ENCODE measurements at regions not wholly inside any gene's neighbourhood (a gene's known extent, or its start where the extent isn't known, plus 50 kb on each side); places are given as distances from the start of the nearest gene placed in this dataset.

DNA sequence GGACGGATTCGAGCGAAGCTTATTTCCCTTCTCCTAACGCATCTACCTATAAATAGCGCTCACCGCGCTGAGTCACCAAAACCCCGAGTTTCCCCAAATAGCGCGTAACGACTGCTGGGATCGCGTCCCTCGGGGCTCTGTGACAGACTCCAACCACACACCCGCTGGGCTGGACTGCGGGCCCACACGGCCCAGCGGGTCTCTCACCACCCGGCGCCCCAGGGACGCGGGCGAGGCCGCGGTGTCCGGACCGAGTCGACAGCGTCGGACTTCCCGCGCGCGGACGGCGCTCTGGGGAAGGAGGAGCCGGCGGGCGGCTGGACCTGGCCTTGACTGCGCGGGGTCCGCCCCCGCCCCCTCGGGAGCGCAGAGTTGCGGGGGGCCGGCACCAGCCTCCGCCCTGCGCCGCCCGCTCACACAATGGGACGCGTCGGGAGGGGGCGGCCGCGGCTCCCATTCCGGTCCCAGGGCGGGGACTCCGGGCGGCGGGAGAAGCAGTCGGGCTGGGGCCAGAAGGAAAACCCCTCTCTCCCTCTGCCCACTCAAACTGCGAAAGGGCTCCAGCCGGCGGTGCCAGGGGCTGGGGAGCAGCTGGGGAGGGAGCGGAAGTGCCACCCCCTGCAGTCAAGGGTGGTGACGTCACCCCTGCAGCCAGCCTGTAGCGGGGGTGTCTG is 108.8 kb downstream of the KCNRG start (continued):
- TF ChIP-seq ZNF16 (tag by site-specific recombination; IDR thresholded peaks at IDR 0.05; ENCODE audit: low read depth) (no peak), ZNF629 (tag by site-specific recombination; IDR thresholded peaks at IDR 0.05) (peak; percentile 97), ZXDB (tag by site-specific recombination; IDR thresholded peaks at IDR 0.05) (peak; percentile 95), ZNF621 (tag by site-specific recombination; IDR thresholded peaks at IDR 0.05) (no peak), ZNF350 (tag by site-specific recombination; IDR thresholded peaks at IDR 0.05) (no peak), ZNF391 (tag by site-specific recombination; IDR thresholded peaks at IDR 0.05; ENCODE audit: borderline replicate concordance, low read depth) (peak; percentile 31; the same call in 1 of the 2 replicates), KLF8 (tag by site-specific recombination; IDR thresholded peaks at IDR 0.05) (peak; percentile 90), ZNF341 (tag by site-specific recombination; IDR thresholded peaks at IDR 0.05; ENCODE audit: low read depth) (peak; percentile 96), ZNF214 (tag by site-specific recombination; IDR thresholded peaks at IDR 0.05; ENCODE audit: borderline replicate concordance) (no peak), SP7 (tag by site-specific recombination; IDR thresholded peaks at IDR 0.05) (peak; percentile 72), ZEB2 (tag by site-specific recombination; IDR thresholded peaks at IDR 0.05) (peak; percentile 76), ZNF561 (tag by site-specific recombination; IDR thresholded peaks at IDR 0.05; ENCODE audit: borderline replicate concordance) (peak; percentile 96), KLF9 (tag by site-specific recombination; IDR thresholded peaks at IDR 0.05; ENCODE audit: low read depth) (peak; percentile 69), ZNF48 (tag by site-specific recombination; IDR thresholded peaks at IDR 0.05) (no peak), GFI1B (tag by site-specific recombination; IDR thresholded peaks at IDR 0.05) (no peak), IKZF3 (tag by site-specific recombination; IDR thresholded peaks at IDR 0.05) (peak; percentile 98), ZNF843 (tag by site-specific recombination; IDR thresholded peaks at IDR 0.05) (0 out of 2 replicates have a peak, but pooled peaks have one; percentile 17), HOXC10 (CRISPR knock-in tag; IDR thresholded peaks at IDR 0.05) (no peak), ZBTB7A (tag by site-specific recombination; IDR thresholded peaks at IDR 0.05; ENCODE audit: low read depth) (peak; percentile 94; the same call in 1 of the 2 replicates), ZNF76 (tag by site-specific recombination; IDR thresholded peaks at IDR 0.05; ENCODE audit: borderline replicate concordance, low read depth) (peak; percentile 61), ZNF433 (tag by site-specific recombination; IDR thresholded peaks at IDR 0.05; ENCODE audit: low read depth) (no peak)
- TF ChIP-seq, protein P1, sequence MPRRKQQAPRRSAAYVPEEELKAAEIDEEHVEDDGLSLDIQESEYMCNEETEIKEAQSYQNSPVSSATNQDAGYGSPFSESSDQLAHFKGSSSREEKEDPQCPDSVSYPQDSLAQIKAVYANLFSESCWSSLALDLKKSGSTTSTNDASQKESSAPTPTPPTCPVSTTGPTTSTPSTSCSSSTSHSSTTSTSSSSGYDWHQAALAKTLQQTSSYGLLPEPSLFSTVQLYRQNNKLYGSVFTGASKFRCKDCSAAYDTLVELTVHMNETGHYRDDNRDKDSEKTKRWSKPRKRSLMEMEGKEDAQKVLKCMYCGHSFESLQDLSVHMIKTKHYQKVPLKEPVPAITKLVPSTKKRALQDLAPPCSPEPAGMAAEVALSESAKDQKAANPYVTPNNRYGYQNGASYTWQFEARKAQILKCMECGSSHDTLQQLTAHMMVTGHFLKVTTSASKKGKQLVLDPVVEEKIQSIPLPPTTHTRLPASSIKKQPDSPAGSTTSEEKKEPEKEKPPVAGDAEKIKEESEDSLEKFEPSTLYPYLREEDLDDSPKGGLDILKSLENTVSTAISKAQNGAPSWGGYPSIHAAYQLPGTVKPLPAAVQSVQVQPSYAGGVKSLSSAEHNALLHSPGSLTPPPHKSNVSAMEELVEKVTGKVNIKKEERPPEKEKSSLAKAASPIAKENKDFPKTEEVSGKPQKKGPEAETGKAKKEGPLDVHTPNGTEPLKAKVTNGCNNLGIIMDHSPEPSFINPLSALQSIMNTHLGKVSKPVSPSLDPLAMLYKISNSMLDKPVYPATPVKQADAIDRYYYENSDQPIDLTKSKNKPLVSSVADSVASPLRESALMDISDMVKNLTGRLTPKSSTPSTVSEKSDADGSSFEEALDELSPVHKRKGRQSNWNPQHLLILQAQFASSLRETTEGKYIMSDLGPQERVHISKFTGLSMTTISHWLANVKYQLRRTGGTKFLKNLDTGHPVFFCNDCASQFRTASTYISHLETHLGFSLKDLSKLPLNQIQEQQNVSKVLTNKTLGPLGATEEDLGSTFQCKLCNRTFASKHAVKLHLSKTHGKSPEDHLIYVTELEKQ (tag by site-specific recombination; IDR thresholded peaks at IDR 0.05; ENCODE audit: borderline replicate concordance), result peak; percentile 76; the same call in 1 of the 2 replicates
- TF ChIP-seq, protein P2, sequence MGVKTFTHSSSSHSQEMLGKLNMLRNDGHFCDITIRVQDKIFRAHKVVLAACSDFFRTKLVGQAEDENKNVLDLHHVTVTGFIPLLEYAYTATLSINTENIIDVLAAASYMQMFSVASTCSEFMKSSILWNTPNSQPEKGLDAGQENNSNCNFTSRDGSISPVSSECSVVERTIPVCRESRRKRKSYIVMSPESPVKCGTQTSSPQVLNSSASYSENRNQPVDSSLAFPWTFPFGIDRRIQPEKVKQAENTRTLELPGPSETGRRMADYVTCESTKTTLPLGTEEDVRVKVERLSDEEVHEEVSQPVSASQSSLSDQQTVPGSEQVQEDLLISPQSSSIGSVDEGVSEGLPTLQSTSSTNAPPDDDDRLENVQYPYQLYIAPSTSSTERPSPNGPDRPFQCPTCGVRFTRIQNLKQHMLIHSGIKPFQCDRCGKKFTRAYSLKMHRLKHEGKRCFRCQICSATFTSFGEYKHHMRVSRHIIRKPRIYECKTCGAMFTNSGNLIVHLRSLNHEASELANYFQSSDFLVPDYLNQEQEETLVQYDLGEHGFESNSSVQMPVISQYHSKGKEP (tag by site-specific recombination; IDR thresholded peaks at IDR 0.05), result no peak
- TF ChIP-seq, protein P3, sequence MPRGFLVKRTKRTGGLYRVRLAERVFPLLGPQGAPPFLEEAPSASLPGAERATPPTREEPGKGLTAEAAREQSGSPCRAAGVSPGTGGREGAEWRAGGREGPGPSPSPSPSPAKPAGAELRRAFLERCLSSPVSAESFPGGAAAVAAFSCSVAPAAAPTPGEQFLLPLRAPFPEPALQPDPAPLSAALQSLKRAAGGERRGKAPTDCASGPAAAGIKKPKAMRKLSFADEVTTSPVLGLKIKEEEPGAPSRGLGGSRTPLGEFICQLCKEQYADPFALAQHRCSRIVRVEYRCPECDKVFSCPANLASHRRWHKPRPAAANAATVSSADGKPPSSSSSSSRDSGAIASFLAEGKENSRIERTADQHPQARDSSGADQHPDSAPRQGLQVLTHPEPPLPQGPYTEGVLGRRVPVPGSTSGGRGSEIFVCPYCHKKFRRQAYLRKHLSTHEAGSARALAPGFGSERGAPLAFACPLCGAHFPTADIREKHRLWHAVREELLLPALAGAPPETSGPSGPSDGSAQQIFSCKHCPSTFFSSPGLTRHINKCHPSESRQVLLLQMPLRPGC (tag by site-specific recombination; IDR thresholded peaks at IDR 0.05), result peak; percentile 82; the same call in 1 of the 2 replicates
- TF ChIP-seq, protein P4, sequence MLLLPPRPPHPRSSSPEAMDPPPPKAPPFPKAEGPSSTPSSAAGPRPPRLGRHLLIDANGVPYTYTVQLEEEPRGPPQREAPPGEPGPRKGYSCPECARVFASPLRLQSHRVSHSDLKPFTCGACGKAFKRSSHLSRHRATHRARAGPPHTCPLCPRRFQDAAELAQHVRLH (tag by site-specific recombination; IDR thresholded peaks at IDR 0.05), result no peak
- TF ChIP-seq, protein P5, sequence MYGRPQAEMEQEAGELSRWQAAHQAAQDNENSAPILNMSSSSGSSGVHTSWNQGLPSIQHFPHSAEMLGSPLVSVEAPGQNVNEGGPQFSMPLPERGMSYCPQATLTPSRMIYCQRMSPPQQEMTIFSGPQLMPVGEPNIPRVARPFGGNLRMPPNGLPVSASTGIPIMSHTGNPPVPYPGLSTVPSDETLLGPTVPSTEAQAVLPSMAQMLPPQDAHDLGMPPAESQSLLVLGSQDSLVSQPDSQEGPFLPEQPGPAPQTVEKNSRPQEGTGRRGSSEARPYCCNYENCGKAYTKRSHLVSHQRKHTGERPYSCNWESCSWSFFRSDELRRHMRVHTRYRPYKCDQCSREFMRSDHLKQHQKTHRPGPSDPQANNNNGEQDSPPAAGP (tag by site-specific recombination; IDR thresholded peaks at IDR 0.05), result peak; percentile 82
- TF ChIP-seq, protein P6, sequence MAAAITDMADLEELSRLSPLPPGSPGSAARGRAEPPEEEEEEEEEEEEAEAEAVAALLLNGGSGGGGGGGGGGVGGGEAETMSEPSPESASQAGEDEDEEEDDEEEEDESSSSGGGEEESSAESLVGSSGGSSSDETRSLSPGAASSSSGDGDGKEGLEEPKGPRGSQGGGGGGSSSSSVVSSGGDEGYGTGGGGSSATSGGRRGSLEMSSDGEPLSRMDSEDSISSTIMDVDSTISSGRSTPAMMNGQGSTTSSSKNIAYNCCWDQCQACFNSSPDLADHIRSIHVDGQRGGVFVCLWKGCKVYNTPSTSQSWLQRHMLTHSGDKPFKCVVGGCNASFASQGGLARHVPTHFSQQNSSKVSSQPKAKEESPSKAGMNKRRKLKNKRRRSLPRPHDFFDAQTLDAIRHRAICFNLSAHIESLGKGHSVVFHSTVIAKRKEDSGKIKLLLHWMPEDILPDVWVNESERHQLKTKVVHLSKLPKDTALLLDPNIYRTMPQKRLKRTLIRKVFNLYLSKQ (tag by site-specific recombination; IDR thresholded peaks at IDR 0.05; ENCODE audit: borderline replicate concordance), result no peak
- TF ChIP-seq, protein P7, sequence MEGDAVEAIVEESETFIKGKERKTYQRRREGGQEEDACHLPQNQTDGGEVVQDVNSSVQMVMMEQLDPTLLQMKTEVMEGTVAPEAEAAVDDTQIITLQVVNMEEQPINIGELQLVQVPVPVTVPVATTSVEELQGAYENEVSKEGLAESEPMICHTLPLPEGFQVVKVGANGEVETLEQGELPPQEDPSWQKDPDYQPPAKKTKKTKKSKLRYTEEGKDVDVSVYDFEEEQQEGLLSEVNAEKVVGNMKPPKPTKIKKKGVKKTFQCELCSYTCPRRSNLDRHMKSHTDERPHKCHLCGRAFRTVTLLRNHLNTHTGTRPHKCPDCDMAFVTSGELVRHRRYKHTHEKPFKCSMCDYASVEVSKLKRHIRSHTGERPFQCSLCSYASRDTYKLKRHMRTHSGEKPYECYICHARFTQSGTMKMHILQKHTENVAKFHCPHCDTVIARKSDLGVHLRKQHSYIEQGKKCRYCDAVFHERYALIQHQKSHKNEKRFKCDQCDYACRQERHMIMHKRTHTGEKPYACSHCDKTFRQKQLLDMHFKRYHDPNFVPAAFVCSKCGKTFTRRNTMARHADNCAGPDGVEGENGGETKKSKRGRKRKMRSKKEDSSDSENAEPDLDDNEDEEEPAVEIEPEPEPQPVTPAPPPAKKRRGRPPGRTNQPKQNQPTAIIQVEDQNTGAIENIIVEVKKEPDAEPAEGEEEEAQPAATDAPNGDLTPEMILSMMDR (tag by site-specific recombination; IDR thresholded peaks at IDR 0.05), result no peak

All from HEK293 (cell line).